ENCODE measurements at regions not wholly inside any gene's neighbourhood (a gene's known extent, or its start where the extent isn't known, plus 50 kb on each side); places are given as distances from the start of the nearest gene placed in this dataset.

- DNase-seq, result no peak
Measured at GRCh38 chr2:107235491-107236254, 349.7 kb upstream of the ST6GAL2 start.

GRCh38 chr2:107242811-107243210 is 356.8 kb upstream of the ST6GAL2 start:
- no peak for DNase-seq

GRCh38 chr2:107248932-107249331 is 363.0 kb upstream of the ST6GAL2 start:
- no peak for DNase-seq

- DNase-seq, result no peak
Measured at GRCh38 chr2:107255744-107256143, 369.8 kb upstream of the ST6GAL2 start.

GRCh38 chr2:107258531-107259407 is 372.8 kb upstream of the ST6GAL2 start:
- DNase-seq, result no peak

- no peak for DNase-seq
Measured at GRCh38 chr2:107259408-107260195, 373.6 kb upstream of the ST6GAL2 start.

- no peak for DNase-seq
Measured at GRCh38 chr2:107263628-107264027, 377.7 kb upstream of the ST6GAL2 start.

GRCh38 chr2:107264184-107264583 is 378.2 kb upstream of the ST6GAL2 start:
- no peak for DNase-seq

- no peak for DNase-seq
Measured at GRCh38 chr2:107266555-107266954, 380.6 kb upstream of the ST6GAL2 start.

GRCh38 chr2:107267086-107267485 is 381.1 kb upstream of the ST6GAL2 start:
- DNase-seq, result no peak

GRCh38 chr2:107276034-107276433 is 390.1 kb upstream of the ST6GAL2 start:
- DNase-seq, result no peak

- DNase-seq, result no peak
Measured at GRCh38 chr2:107278672-107279071, 392.7 kb upstream of the ST6GAL2 start.

- DNase-seq, result no peak
Measured at GRCh38 chr2:107281637-107282036, 395.7 kb upstream of the ST6GAL2 start.

- DNase-seq, result no peak
Measured at GRCh38 chr2:107282135-107282534, 396.2 kb upstream of the ST6GAL2 start.

GRCh38 chr2:107285621-107286299 is 399.8 kb upstream of the ST6GAL2 start:
- no peak for DNase-seq

- no peak for DNase-seq
Measured at GRCh38 chr2:107290041-107290440, 404.1 kb upstream of the ST6GAL2 start.

GRCh38 chr2:107303964-107304363 is 418.0 kb upstream of the ST6GAL2 start:
- DNase-seq, result no peak

- DNase-seq, result no peak
Measured at GRCh38 chr2:107305966-107306365, 420.0 kb upstream of the ST6GAL2 start.

- DNase-seq, result no peak
Measured at GRCh38 chr2:107306881-107307280, 420.9 kb upstream of the ST6GAL2 start.

- DNase-seq, result no peak
Measured at GRCh38 chr2:107308835-107309234, 422.9 kb upstream of the ST6GAL2 start.

GRCh38 chr2:107312240-107312639 is 426.3 kb upstream of the ST6GAL2 start:
- no peak for DNase-seq

- no peak for DNase-seq
Measured at GRCh38 chr2:107313316-107313715, 427.3 kb upstream of the ST6GAL2 start.

- DNase-seq, result no peak
Measured at GRCh38 chr2:107320881-107321280, 434.9 kb upstream of the ST6GAL2 start.
